HG02973 (cell line): ENCODE measurements at regions not wholly inside any gene's neighbourhood (a gene's known extent, or its start where the extent isn't known, plus 50 kb on each side); places are given as distances from the start of the nearest gene placed in this dataset.
"Not testable (repeated sequence)": the region's sequence is repeated elsewhere in the genome, so short reads cannot be mapped to it uniquely, and the experiment has no call there.

ENCODE experiments used
- ATAC-seq: cut with Tn5 transposase; IDR thresholded peaks from one replicate; pipeline ENCODE4 v1.9.1; 2021; ENCODE audit warnings: moderate library complexity; ENCODE audit not compliant: unreplicated experiment

- ATAC-seq = no peak
These were observed 142.9 kb downstream of the NOC3L start for GRCh38 chr10:94219829-94220228.

GRCh38 chr10:94220717-94221116 lies 142.0 kb downstream of the NOC3L start:
- ATAC-seq = no peak

GRCh38 chr10:94223702-94224370 lies 138.9 kb downstream of the NOC3L start:
- no peak for ATAC-seq

DNA sequence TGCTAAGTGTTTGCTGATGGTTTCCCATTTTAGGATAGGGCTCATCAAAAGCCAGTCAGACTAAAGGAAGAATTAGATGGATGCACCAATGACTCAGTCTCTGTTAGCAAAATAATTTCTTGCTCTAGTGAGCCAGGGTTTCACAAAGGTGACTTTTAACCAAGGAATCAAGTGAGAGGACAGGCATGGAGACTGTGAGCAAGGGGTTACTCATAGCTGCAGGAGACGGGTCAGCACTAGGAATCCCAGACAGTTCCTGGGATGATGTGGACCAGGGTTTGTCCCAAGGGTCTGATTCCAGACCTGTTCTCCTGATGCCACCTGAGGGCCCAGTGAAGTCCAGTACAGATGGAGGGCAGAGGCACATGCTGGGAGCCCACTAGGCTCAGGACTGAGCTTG lies 138.1 kb downstream of the NOC3L start:
- ATAC-seq = no peak

GRCh38 chr10:94225589-94225988 lies 137.2 kb downstream of the NOC3L start:
- ATAC-seq = no peak

DNA sequence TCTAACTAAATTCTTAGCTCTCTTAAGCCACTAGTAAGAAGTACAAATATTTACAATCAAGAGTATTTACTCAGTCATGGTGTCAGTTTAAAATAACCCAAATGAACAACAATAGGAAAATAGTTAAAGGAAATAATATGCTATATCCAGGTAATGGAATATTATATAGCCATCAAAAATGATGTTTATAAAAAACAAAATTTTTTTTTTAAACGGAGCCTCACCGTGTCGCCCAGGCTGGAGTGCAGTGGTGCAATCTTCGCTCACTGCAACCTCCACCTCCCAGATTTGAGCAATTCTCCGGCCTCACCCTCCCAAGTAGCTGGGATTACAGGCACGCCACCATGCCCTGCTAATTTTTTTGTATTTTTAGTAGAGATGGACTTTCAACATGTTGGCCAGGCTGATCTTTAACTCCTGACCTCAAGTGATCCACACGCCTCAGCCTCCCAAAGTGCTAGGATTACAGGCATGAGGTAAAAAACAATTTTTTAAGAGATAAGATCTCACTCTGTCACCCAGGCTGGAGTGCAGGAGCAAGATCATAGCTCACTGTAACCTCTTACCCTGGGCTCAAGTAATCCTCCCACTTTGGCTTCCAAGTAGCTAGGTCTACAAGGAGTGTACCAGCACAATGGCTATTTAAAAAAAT lies 132.5 kb downstream of the NOC3L start:
- ATAC-seq = no peak

DNA sequence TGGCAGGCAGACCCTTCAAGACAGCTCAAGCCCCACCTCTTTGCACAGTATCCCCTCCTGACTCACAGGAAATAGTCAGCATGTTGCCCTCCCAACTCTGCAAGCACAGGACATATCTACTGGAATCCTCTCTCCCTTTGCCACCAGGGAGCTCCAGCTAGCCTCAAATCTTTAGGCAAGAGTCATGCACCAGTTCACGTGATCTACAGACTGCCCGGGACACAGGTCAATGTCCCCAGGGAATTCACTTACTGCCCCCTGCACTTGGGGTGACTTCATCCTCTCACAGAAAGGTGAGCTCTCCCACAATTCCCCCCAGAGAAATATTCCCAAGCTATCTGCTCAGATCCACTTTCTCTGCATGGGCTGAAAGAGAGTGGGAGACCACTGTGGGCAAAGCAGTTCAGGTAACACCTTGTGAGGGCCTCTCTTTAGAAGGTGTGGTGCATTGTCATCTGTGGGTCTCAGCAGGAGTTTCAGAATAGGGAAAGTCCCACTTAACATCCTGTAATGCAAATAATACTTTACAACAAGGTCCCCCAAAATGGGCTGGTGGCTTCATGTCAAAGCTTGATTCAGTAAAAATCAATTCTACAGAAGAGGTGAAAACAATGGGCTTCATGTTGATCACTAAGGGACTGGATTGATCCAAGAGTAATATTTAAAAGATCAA lies 129.9 kb downstream of the NOC3L start:
- ATAC-seq = no peak

DNA sequence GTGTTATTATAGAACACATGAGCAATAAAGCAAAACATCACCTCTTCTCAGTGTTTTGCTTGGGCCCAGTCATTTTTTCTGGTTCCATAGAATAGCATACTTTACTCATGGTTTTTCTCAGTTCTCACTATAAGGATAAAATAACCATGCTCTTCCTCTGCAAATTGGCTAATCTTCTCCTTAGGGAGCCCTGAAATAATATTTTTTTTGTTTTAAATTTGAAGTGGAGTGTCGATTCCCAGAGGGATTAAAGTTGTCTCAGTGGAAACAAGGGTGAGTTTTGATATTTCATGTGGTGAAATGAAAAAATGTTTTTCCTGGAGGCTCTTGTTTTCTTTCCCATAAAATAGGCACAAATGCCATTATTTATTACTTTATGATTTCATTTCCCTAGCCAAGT lies 127.3 kb downstream of the NOC3L start:
- ATAC-seq = no peak

GRCh38 chr10:94238006-94238617 lies 124.6 kb downstream of the NOC3L start:
- ATAC-seq = no peak

DNA sequence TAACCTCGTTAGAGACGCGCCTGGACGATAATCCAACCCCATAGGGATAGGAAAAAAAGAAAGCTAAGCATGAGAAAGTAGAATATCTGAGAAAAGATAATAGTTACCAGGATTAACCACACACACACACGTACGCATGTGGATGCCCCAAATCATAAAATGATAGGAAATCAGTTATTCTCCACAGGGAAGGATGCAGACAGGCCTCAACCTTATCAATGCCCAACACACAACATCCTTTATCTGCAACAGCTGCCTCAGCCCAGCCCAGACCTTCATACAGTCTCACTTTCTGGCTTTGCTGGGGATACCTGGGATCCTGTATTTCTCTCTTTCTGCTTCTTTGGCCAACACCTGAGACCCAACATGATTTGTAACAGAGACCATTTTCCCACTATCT lies 123.0 kb downstream of the NOC3L start:
- ATAC-seq = no peak

DNA sequence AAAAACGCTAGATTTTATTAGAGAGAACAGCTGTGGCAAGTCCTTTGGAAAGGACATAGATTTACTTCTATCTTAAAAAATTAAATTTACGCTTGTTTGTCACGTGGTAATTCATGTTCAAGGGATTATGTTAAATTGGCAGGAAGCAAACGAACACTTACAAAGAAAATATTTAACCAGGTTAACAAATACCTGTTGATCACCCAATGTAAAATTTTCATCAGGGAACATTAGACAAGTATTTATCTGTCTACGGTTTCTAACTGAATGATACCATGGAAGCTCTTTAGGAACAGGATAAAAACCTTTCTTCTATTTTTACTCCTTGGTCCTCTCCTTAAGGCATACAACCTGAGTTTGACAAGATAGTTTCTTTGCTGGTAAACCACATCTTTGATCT lies 122.2 kb downstream of the NOC3L start:
- ATAC-seq = no peak

DNA sequence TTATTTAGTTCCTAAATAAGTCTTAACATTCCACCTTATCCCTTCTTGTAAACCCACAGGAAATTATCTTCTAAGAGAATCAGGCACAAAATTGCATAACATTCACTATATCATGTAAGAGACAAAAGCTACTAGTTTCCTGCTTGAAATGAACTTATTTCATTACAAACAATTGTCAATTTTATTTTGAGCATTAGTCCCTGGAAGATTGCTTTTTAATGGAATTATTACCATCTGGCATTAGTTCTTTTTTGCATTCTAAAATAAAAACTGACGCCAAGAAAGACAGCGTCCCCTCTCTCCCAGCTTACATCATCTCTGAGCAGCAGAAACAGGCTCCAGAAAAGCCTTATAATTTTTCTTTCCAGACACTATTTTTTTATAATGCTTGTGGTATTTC lies 121.8 kb downstream of the NOC3L start:
- ATAC-seq = no peak

- no peak for ATAC-seq
These were observed 111.6 kb downstream of the NOC3L start for GRCh38 chr10:94251098-94251497.

DNA sequence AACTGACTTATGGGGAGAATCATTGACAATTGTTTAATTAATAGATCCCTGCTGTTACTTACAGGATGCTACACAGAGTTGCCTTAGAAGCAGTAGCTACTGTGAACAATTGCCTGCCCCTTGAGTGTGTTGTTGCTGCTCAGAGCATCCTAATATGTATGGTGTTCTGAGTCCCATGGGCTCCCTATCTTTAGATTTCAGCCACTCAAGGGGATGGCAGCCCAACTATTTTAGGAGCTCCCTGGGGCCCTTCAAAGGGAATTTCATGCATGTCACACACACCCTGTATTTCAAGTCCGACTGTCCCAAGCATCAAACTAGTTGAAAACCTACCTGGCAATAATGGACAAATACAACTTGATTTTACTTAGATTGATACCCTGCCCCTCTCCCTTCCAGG lies 111.2 kb downstream of the NOC3L start:
- no peak for ATAC-seq

- ATAC-seq = not testable (repeated sequence)
These were observed 105.3 kb downstream of the NOC3L start for GRCh38 chr10:94257407-94257806.

- no peak for ATAC-seq
These were observed 102.3 kb downstream of the NOC3L start for GRCh38 chr10:94260455-94260854.

- ATAC-seq = no peak
These were observed 98.7 kb downstream of the NOC3L start for GRCh38 chr10:94264085-94264484.

DNA sequence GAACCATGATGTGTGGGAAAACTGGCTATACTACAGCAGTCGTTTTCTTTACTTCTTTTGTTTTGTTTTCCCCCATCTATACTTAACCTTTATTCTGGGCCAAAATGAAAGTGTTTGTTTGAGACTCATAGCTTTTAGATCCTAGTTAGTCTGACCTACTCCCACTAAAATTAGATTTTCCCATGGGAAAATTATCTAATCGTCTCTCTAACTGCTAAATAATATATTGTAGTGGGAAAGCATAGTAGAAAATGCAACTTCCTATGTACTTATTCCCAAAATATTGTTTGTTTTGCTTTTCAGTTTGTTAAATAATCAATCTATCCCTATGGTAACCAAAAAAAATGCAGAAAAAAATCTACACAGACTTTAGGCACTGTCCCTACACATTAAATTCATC lies 96.6 kb downstream of the NOC3L start:
- ATAC-seq = no peak

DNA sequence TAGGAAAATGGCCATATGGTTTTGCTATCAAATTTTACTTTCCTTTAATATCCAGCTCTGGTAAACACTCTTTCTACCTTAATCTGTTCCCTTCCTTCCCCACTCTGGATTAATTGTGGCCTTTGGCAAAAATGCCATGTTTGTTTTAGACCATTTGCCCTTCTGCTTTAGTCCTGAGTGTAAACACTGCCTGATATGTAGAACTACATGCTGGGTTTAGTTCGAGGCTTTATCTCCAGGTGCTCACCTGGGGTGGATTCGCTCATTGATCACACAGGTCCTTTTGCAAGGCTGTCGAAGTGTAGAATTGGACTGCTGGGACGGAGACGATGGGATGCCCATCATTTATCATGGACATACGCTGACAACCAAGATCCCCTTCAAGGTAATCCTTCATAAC lies 94.1 kb downstream of the NOC3L start:
- ATAC-seq = no peak

GRCh38 chr10:94274142-94274787 lies 88.5 kb downstream of the NOC3L start:
- no peak for ATAC-seq

GRCh38 chr10:94276140-94276539 lies 86.6 kb downstream of the NOC3L start:
- no peak for ATAC-seq
